ENCODE measurements at regions not wholly inside any gene's neighbourhood (a gene's known extent, or its start where the extent isn't known, plus 50 kb on each side); places are given as distances from the start of the nearest gene placed in this dataset.

DNA sequence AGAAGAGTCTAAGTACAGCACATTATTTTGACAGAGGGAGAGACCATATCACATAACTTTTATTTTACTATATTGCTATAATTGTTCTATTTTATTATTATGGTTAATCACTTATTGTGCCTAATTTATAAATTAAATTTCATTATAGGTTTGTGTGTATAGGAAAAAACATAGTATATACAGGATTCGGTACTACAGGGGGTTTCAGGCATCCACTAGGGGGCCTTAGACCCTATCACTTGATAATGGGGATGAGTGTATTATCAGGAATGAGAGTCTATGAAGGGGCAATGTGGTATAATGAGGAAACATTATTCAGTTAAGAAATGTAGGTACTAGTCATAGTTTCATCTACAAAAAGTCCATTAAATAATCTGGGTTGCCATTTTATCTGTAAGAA lies 833.1 kb downstream of the C4orf33 start:
- TF ChIP-seq, protein P1, sequence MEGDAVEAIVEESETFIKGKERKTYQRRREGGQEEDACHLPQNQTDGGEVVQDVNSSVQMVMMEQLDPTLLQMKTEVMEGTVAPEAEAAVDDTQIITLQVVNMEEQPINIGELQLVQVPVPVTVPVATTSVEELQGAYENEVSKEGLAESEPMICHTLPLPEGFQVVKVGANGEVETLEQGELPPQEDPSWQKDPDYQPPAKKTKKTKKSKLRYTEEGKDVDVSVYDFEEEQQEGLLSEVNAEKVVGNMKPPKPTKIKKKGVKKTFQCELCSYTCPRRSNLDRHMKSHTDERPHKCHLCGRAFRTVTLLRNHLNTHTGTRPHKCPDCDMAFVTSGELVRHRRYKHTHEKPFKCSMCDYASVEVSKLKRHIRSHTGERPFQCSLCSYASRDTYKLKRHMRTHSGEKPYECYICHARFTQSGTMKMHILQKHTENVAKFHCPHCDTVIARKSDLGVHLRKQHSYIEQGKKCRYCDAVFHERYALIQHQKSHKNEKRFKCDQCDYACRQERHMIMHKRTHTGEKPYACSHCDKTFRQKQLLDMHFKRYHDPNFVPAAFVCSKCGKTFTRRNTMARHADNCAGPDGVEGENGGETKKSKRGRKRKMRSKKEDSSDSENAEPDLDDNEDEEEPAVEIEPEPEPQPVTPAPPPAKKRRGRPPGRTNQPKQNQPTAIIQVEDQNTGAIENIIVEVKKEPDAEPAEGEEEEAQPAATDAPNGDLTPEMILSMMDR (conservative IDR thresholded peaks at IDR 0.05 in 1 of 2, IDR thresholded peaks at IDR 0.05 in 1 of 2; ENCODE audit: low read depth in 1 of 2, low read length in 2 of 2) = no peak
- TF ChIP-seq EZH2 (IDR thresholded peaks at IDR 0.05; ENCODE audit: low read length, missing control alignments) = no peak

Data from fibroblast of lung (primary cell).